Stimulated activated memory B cell treated with anti-CD40 and anti-IgM and Interleukin-4, amounts not matched to agents 10 μg/mL and 1 μg/mL and 100 μg/mL, for 72 hours (primary cell): ENCODE measurements at regions not wholly inside any gene's neighbourhood (a gene's known extent, or its start where the extent isn't known, plus 50 kb on each side); places are given as distances from the start of the nearest gene placed in this dataset.
"Not testable (repeated sequence)": the region's sequence is repeated elsewhere in the genome, so short reads cannot be mapped to it uniquely, and the experiment has no call there.

Experiments
- ATAC-seq: fragments of 150-1000 bp; cut with Tn5 transposase; 2 replicates; pipeline ENCODE4 v1.10.0; 2021
- H3K27ac Mint-ChIP-seq: one replicate; pipeline ENCODE4 v1.8.0; 2022; ENCODE audit warnings: mild to moderate bottlenecking, mixed read lengths
- H3K27me3 Mint-ChIP-seq: one replicate; pipeline ENCODE4 v1.8.0; 2022; ENCODE audit warnings: mixed read lengths
- H3K36me3 Mint-ChIP-seq: one replicate; pipeline ENCODE4 v1.8.0; 2022; ENCODE audit warnings: mixed read lengths
- H3K4me1 Mint-ChIP-seq: one replicate; pipeline ENCODE4 v1.8.0; 2022; ENCODE audit warnings: mixed read lengths
- H3K4me3 Mint-ChIP-seq: one replicate; pipeline ENCODE4 v1.8.0; 2022; ENCODE audit warnings: mild to moderate bottlenecking, moderate library complexity, mixed read lengths
- H3K9me3 Mint-ChIP-seq: one replicate; pipeline ENCODE4 v1.8.0; 2022; ENCODE audit warnings: mixed read lengths

- Mint-ChIP-seq H3K4me3 (no peak overlapping the region), H3K27me3 (no peaks in the 10 kb centered on the region), H3K4me1 (no peaks in the 10 kb centered on the region), H3K9me3 (peaks cover 11% of the 10 kb centered on the region), H3K36me3 (peaks cover 9% of the 10 kb centered on the region), H3K27ac (no peak overlapping the region)
- no peak for ATAC-seq
Observed at GRCh38 chr3:19825193-19825592, 108.8 kb downstream of the EFHB start.

- Mint-ChIP-seq H3K9me3 (peaks cover 11% of the 10 kb centered on the region), H3K4me3 (no peak overlapping the region), H3K36me3 (peaks cover 9% of the 10 kb centered on the region), H3K27ac (no peak overlapping the region), H3K27me3 (no peaks in the 10 kb centered on the region), H3K4me1 (no peaks in the 10 kb centered on the region)
- no peak for ATAC-seq
Observed at GRCh38 chr3:19822805-19823204, 111.2 kb downstream of the EFHB start.

- Mint-ChIP-seq H3K9me3 (peaks cover 3% of the 10 kb centered on the region), H3K4me3 (no peak overlapping the region), H3K27me3 (no peaks in the 10 kb centered on the region), H3K4me1 (no peaks in the 10 kb centered on the region), H3K27ac (no peak overlapping the region), H3K36me3 (peaks cover 5% of the 10 kb centered on the region)
- ATAC-seq, result no peak
Observed at GRCh38 chr3:19816631-19817030, 117.4 kb downstream of the EFHB start.

GRCh38 chr3:19815805-19816204 lies 118.2 kb downstream of the EFHB start:
- H3K27ac Mint-ChIP-seq, result no peak overlapping the region
- no peak overlapping the region for H3K4me3 Mint-ChIP-seq
- no peaks in the 10 kb centered on the region for H3K36me3 Mint-ChIP-seq
- no peaks in the 10 kb centered on the region for H3K4me1 Mint-ChIP-seq
- H3K27me3 Mint-ChIP-seq, result no peaks in the 10 kb centered on the region
- ATAC-seq, result no peak
- no peaks in the 10 kb centered on the region for H3K9me3 Mint-ChIP-seq

GRCh38 chr3:19813743-19814142 lies 120.3 kb downstream of the EFHB start:
- H3K4me1 Mint-ChIP-seq, H3K36me3 Mint-ChIP-seq, H3K27ac Mint-ChIP-seq, H3K27me3 Mint-ChIP-seq, H3K9me3 Mint-ChIP-seq, ATAC-seq, H3K4me3 Mint-ChIP-seq: not testable (repeated sequence)

- Mint-ChIP-seq H3K4me1 (no peaks in the 10 kb centered on the region), H3K27me3 (no peaks in the 10 kb centered on the region), H3K9me3 (no peaks in the 10 kb centered on the region), H3K36me3 (no peaks in the 10 kb centered on the region), H3K4me3 (no peak overlapping the region), H3K27ac (no peak overlapping the region)
- ATAC-seq, result no peak
Observed at GRCh38 chr3:19811689-19812088, 122.3 kb downstream of the EFHB start.

- Mint-ChIP-seq H3K4me3 (no peak overlapping the region), H3K36me3 (no peaks in the 10 kb centered on the region), H3K27ac (no peak overlapping the region), H3K9me3 (peaks cover 6% of the 10 kb centered on the region), H3K27me3 (peaks cover 7% of the 10 kb centered on the region), H3K4me1 (no peaks in the 10 kb centered on the region)
- ATAC-seq, result no peak
Observed at GRCh38 chr3:19808834-19809233, 125.2 kb downstream of the EFHB start.

- Mint-ChIP-seq H3K27ac (no peak overlapping the region), H3K4me1 (no peaks in the 10 kb centered on the region), H3K27me3 (peaks cover 8% of the 10 kb centered on the region), H3K9me3 (peaks cover 32% of the 10 kb centered on the region), H3K4me3 (no peak overlapping the region), H3K36me3 (peaks cover 13% of the 10 kb centered on the region)
- no peak for ATAC-seq
Observed at GRCh38 chr3:19799887-19800286, 134.1 kb downstream of the EFHB start.

- Mint-ChIP-seq H3K4me1 (no peaks in the 10 kb centered on the region), H3K27ac (no peak overlapping the region), H3K4me3 (no peak overlapping the region), H3K9me3 (peaks cover 29% of the 10 kb centered on the region), H3K36me3 (peaks cover 13% of the 10 kb centered on the region), H3K27me3 (peaks cover 4% of the 10 kb centered on the region)
- no peak for ATAC-seq
Observed at GRCh38 chr3:19799115-19799514, 134.9 kb downstream of the EFHB start.

GRCh38 chr3:19798324-19798723 lies 135.7 kb downstream of the EFHB start:
- Mint-ChIP-seq H3K36me3 (peaks cover 13% of the 10 kb centered on the region), H3K4me1 (no peaks in the 10 kb centered on the region), H3K27me3 (no peaks in the 10 kb centered on the region), H3K4me3 (no peak overlapping the region), H3K27ac (no peak overlapping the region), H3K9me3 (peaks cover 22% of the 10 kb centered on the region)
- ATAC-seq, result no peak

GRCh38 chr3:19792388-19792787 lies 141.6 kb downstream of the EFHB start:
- Mint-ChIP-seq H3K27ac (no peak overlapping the region), H3K9me3 (no peaks in the 10 kb centered on the region), H3K36me3 (no peaks in the 10 kb centered on the region), H3K27me3 (no peaks in the 10 kb centered on the region), H3K4me3 (no peak overlapping the region), H3K4me1 (no peaks in the 10 kb centered on the region)
- no peak for ATAC-seq

GRCh38 chr3:19775765-19776164 lies 158.3 kb downstream of the EFHB start:
- Mint-ChIP-seq H3K27ac (no peak overlapping the region), H3K9me3 (no peaks in the 10 kb centered on the region), H3K36me3 (no peaks in the 10 kb centered on the region), H3K27me3 (no peaks in the 10 kb centered on the region), H3K4me3 (no peak overlapping the region), H3K4me1 (no peaks in the 10 kb centered on the region)
- ATAC-seq, result no peak

- Mint-ChIP-seq H3K4me1 (no peaks in the 10 kb centered on the region), H3K9me3 (no peaks in the 10 kb centered on the region), H3K27me3 (no peaks in the 10 kb centered on the region), H3K27ac (no peak overlapping the region), H3K4me3 (no peak overlapping the region), H3K36me3 (no peaks in the 10 kb centered on the region)
- peak; percentile 68 for ATAC-seq
Observed at GRCh38 chr3:19769694-19770093, 164.3 kb downstream of the EFHB start.

- no peaks in the 10 kb centered on the region for H3K9me3 Mint-ChIP-seq
- no peaks in the 10 kb centered on the region for H3K27me3 Mint-ChIP-seq
- H3K36me3 Mint-ChIP-seq, result no peaks in the 10 kb centered on the region
- no peak overlapping the region for H3K27ac Mint-ChIP-seq
- no peak overlapping the region for H3K4me3 Mint-ChIP-seq
- no peaks in the 10 kb centered on the region for H3K4me1 Mint-ChIP-seq
- no peak for ATAC-seq
Observed at GRCh38 chr3:19765954-19766353, 168.1 kb downstream of the EFHB start.

- Mint-ChIP-seq H3K27ac (no peak overlapping the region), H3K36me3 (no peaks in the 10 kb centered on the region), H3K4me3 (no peak overlapping the region), H3K9me3 (no peaks in the 10 kb centered on the region), H3K4me1 (no peaks in the 10 kb centered on the region), H3K27me3 (no peaks in the 10 kb centered on the region)
- ATAC-seq, result no peak
Observed at GRCh38 chr3:19757773-19758172, 176.2 kb downstream of the EFHB start.

GRCh38 chr3:19749448-19750017 lies 184.5 kb downstream of the EFHB start:
- ATAC-seq, result peak; percentile 31

More at GRCh38 chr3:19749448-19750017, 184.5 kb downstream of the EFHB start:
- H3K4me1 Mint-ChIP-seq, result no peaks in the 10 kb centered on the region
- H3K9me3 Mint-ChIP-seq, result peaks cover 3% of the 10 kb centered on the region
- no peak overlapping the region for H3K4me3 Mint-ChIP-seq
- H3K36me3 Mint-ChIP-seq, result no peaks in the 10 kb centered on the region
- H3K27me3 Mint-ChIP-seq, result no peaks in the 10 kb centered on the region
- no peak overlapping the region for H3K27ac Mint-ChIP-seq
